Fibroblast of the conjunctiva (primary cell): ENCODE measurements at regions not wholly inside any gene's neighbourhood (a gene's known extent, or its start where the extent isn't known, plus 50 kb on each side); places are given as distances from the start of the nearest gene placed in this dataset.

ENCODE experiments used
- DNase-seq: peaks from one replicate; pipeline ENCODE4 v3.0.0-alpha.2; 2010; ENCODE audit warnings: low read depth

- no peak for DNase-seq
Observed at GRCh38 chr3:187931101-187931500, 185.8 kb upstream of the BCL6 start.

GRCh38 chr3:187931770-187932278, 186.6 kb upstream of the BCL6 start:
- no peak for DNase-seq

GRCh38 chr3:187932530-187932929, 187.3 kb upstream of the BCL6 start:
- no peak for DNase-seq

- no peak for DNase-seq
Observed at GRCh38 chr3:187935623-187936156, 190.4 kb upstream of the BCL6 start.

- DNase-seq, result no peak
Observed at GRCh38 chr3:187936676-187937075, 191.4 kb upstream of the BCL6 start.

- DNase-seq, result no peak
Observed at GRCh38 chr3:187939891-187940290, 194.6 kb upstream of the BCL6 start.

GRCh38 chr3:187941135-187941847, 196.0 kb upstream of the BCL6 start:
- no peak for DNase-seq

- no peak for DNase-seq
Observed at GRCh38 chr3:187941848-187942194, 196.6 kb upstream of the BCL6 start.

GRCh38 chr3:187942658-187943241, 197.5 kb upstream of the BCL6 start:
- no peak for DNase-seq

GRCh38 chr3:187943677-187944389, 198.6 kb upstream of the BCL6 start:
- DNase-seq, result peak; percentile 43

- DNase-seq, result no peak
Observed at GRCh38 chr3:187944390-187945179, 199.3 kb upstream of the BCL6 start.

GRCh38 chr3:187945374-187945773, 200.1 kb upstream of the BCL6 start:
- DNase-seq, result no peak

GRCh38 chr3:187946163-187946691, 201.0 kb upstream of the BCL6 start:
- peak; percentile 38 for DNase-seq

GRCh38 chr3:187946981-187947380, 201.7 kb upstream of the BCL6 start:
- no peak for DNase-seq

GRCh38 chr3:187947927-187948682, 202.8 kb upstream of the BCL6 start:
- DNase-seq, result no peak

- DNase-seq, result no peak
Observed at GRCh38 chr3:187949093-187949820, 204.0 kb upstream of the BCL6 start.

GRCh38 chr3:187950671-187951070, 203.3 kb upstream of the LPP start:
- DNase-seq, result no peak

- no peak for DNase-seq
Observed at GRCh38 chr3:187951452-187952190, 202.3 kb upstream of the LPP start.

GRCh38 chr3:187952849-187953248, 201.1 kb upstream of the LPP start:
- DNase-seq, result no peak

- DNase-seq, result no peak
Observed at GRCh38 chr3:187954516-187954872, 199.5 kb upstream of the LPP start.
